ENCODE measurements at regions not wholly inside any gene's neighbourhood (a gene's known extent, or its start where the extent isn't known, plus 50 kb on each side); places are given as distances from the start of the nearest gene placed in this dataset.
A peak's percentile ranks its signal among the peaks of the same experiment; 100 is the strongest.

- no peak overlapping the region for H3K27ac ChIP-seq (ENCODE audit: low read depth, low read length)
- no peaks in the 10 kb centered on the region for H3K9me3 ChIP-seq (ENCODE audit: insufficient read depth, low read depth, low read length)
- no peak overlapping the region for H3K4me2 ChIP-seq (ENCODE audit: low read length)
- H3K36me3 ChIP-seq (ENCODE audit: insufficient read depth, low read length) = no peaks in the 10 kb centered on the region
- H3K27me3 Mint-ChIP-seq (ENCODE audit: low read depth, unreplicated experiment) = peaks cover 36% of the 10 kb centered on the region
- H2AFZ ChIP-seq (ENCODE audit: low read depth, low read length) = no peak overlapping the region
- DNase-seq (ENCODE audit: low read depth) = no peak
- H3K27me3 ChIP-seq (ENCODE audit: insufficient read depth, low read length) = peaks cover 11% of the 10 kb centered on the region
- no peak overlapping the region for H3K27ac Mint-ChIP-seq (ENCODE audit: unreplicated experiment)
- no peaks in the 10 kb centered on the region for H3K4me1 Mint-ChIP-seq (ENCODE audit: low read depth, unreplicated experiment)
- H3K79me2 ChIP-seq (ENCODE audit: insufficient read depth, low read length) = no peaks in the 10 kb centered on the region
- FAIRE-seq = peak; percentile 37
- H3K36me3 Mint-ChIP-seq (ENCODE audit: low read depth, unreplicated experiment) = no peaks in the 10 kb centered on the region
- no peak overlapping the region for H3K4me3 Mint-ChIP-seq (ENCODE audit: unreplicated experiment)
- H3K4me3 ChIP-seq (ENCODE audit: insufficient read depth, low read depth, low read length) = no peak overlapping the region
- H3K9ac ChIP-seq (ENCODE audit: low read length) = no peak overlapping the region
- TF ChIP-seq EZH2 (IDR thresholded peaks at IDR 0.05; ENCODE audit: insufficient read depth, low read length) = no peak
- TF ChIP-seq CTCF (IDR thresholded peaks at IDR 0.05; ENCODE audit: insufficient read depth, low read depth, low read length) = no peak
- H3K4me1 ChIP-seq (ENCODE audit: insufficient read depth, low read length) = no peaks in the 10 kb centered on the region
- H3K9me3 Mint-ChIP-seq (ENCODE audit: unreplicated experiment) = peaks cover 1% of the 10 kb centered on the region
- H4K20me1 ChIP-seq (ENCODE audit: insufficient read depth, low read length) = no peaks in the 10 kb centered on the region
These were observed 470.6 kb upstream of the CDH5 start for GRCh38 chr16:65895906-65896305.

- Histone ChIP-seq H3K4me1 (ENCODE audit: insufficient read depth, low read length) (no peaks in the 10 kb centered on the region), H3K9ac (ENCODE audit: low read length) (no peak overlapping the region), H3K79me2 (ENCODE audit: insufficient read depth, low read length) (no peaks in the 10 kb centered on the region), H3K27ac (ENCODE audit: low read depth, low read length) (no peak overlapping the region), H3K36me3 (ENCODE audit: insufficient read depth, low read length) (no peaks in the 10 kb centered on the region), H3K27me3 (ENCODE audit: insufficient read depth, low read length) (peaks cover 11% of the 10 kb centered on the region), H3K4me3 (ENCODE audit: insufficient read depth, low read depth, low read length) (no peak overlapping the region), H2AFZ (ENCODE audit: low read depth, low read length) (no peak overlapping the region), H3K4me2 (ENCODE audit: low read length) (no peak overlapping the region), H4K20me1 (ENCODE audit: insufficient read depth, low read length) (no peaks in the 10 kb centered on the region), H3K9me3 (ENCODE audit: insufficient read depth, low read depth, low read length) (no peaks in the 10 kb centered on the region)
- Mint-ChIP-seq H3K4me3 (ENCODE audit: unreplicated experiment) (no peak overlapping the region), H3K36me3 (ENCODE audit: low read depth, unreplicated experiment) (no peaks in the 10 kb centered on the region), H3K4me1 (ENCODE audit: low read depth, unreplicated experiment) (no peaks in the 10 kb centered on the region), H3K9me3 (ENCODE audit: unreplicated experiment) (peaks cover 1% of the 10 kb centered on the region), H3K27me3 (ENCODE audit: low read depth, unreplicated experiment) (peaks cover 34% of the 10 kb centered on the region), H3K27ac (ENCODE audit: unreplicated experiment) (no peak overlapping the region)
- DNase-seq (ENCODE audit: low read depth) (no peak), FAIRE-seq (no peak)
- TF ChIP-seq EZH2 (IDR thresholded peaks at IDR 0.05; ENCODE audit: insufficient read depth, low read length) (no peak), CTCF (IDR thresholded peaks at IDR 0.05; ENCODE audit: insufficient read depth, low read depth, low read length) (no peak)
These were observed 471.0 kb upstream of the CDH5 start for GRCh38 chr16:65895486-65895885.

- Mint-ChIP-seq H3K27ac (ENCODE audit: unreplicated experiment) (no peak overlapping the region), H3K27me3 (ENCODE audit: low read depth, unreplicated experiment) (peaks cover 14% of the 10 kb centered on the region), H3K9me3 (ENCODE audit: unreplicated experiment) (no peaks in the 10 kb centered on the region), H3K4me3 (ENCODE audit: unreplicated experiment) (no peak overlapping the region), H3K36me3 (ENCODE audit: low read depth, unreplicated experiment) (no peaks in the 10 kb centered on the region), H3K4me1 (ENCODE audit: low read depth, unreplicated experiment) (peaks cover 4% of the 10 kb centered on the region)
- Histone ChIP-seq H4K20me1 (ENCODE audit: insufficient read depth, low read length) (no peaks in the 10 kb centered on the region), H3K79me2 (ENCODE audit: insufficient read depth, low read length) (no peaks in the 10 kb centered on the region), H3K4me3 (ENCODE audit: insufficient read depth, low read depth, low read length) (no peak overlapping the region), H3K27ac (ENCODE audit: low read depth, low read length) (no peak overlapping the region), H3K27me3 (ENCODE audit: insufficient read depth, low read length) (peaks cover 3% of the 10 kb centered on the region), H3K4me1 (ENCODE audit: insufficient read depth, low read length) (no peaks in the 10 kb centered on the region), H3K36me3 (ENCODE audit: insufficient read depth, low read length) (no peaks in the 10 kb centered on the region), H3K9me3 (ENCODE audit: insufficient read depth, low read depth, low read length) (no peaks in the 10 kb centered on the region), H3K9ac (ENCODE audit: low read length) (no peak overlapping the region), H3K4me2 (ENCODE audit: low read length) (no peak overlapping the region), H2AFZ (ENCODE audit: low read depth, low read length) (no peak overlapping the region)
- FAIRE-seq = no peak
- no peak for TF ChIP-seq CTCF (IDR thresholded peaks at IDR 0.05; ENCODE audit: insufficient read depth, low read depth, low read length)
- TF ChIP-seq EZH2 (IDR thresholded peaks at IDR 0.05; ENCODE audit: insufficient read depth, low read length) = no peak
- DNase-seq (ENCODE audit: low read depth) = no peak
These were observed 476.3 kb upstream of the CDH5 start for GRCh38 chr16:65890203-65890602.
